CD4-positive, alpha-beta memory T cell (primary cell): ENCODE measurements at regions not wholly inside any gene's neighbourhood (a gene's known extent, or its start where the extent isn't known, plus 50 kb on each side); places are given as distances from the start of the nearest gene placed in this dataset.
"Not testable (repeated sequence)": the region's sequence is repeated elsewhere in the genome, so short reads cannot be mapped to it uniquely, and the experiment has no call there.

Experiments used
- CTCF ChIA-PET: fragments of 350-600 bp; sonication (Branson Sonifier 250); formaldehyde crosslinking; loops from one replicate; lab custom pipeline; 2021; ENCODE audit warnings: inconsistent platforms; ENCODE audit not compliant: partially characterized antibody; lab: Charles Lee
- POLR2A ChIA-PET: fragments of 350-600 bp; sonication (Branson Sonifier 250); formaldehyde crosslinking; loops from one replicate; lab custom pipeline; 2021; ENCODE audit not compliant: partially characterized antibody; lab: Charles Lee
- DNase-seq, 5 donors: peaks; one replicate each; pipeline versions ENCODE4 v3.0.0 to v3.0.0-alpha.2; 2020 to 2022; ENCODE audit warnings: mixed read lengths in 1 of 5
- H3K27ac ChIP-seq: one replicate; pipeline ENCODE4 v1.7.0; 2013; ENCODE audit warnings: low read depth, low read length
- H3K27me3 ChIP-seq: 2 replicates; pipeline ENCODE4 v1.7.0; 2013; ENCODE audit warnings: mild to moderate bottlenecking, low read length, moderate library complexity; ENCODE audit not compliant: insufficient read depth
- H3K36me3 ChIP-seq: 2 replicates; pipeline ENCODE4 v1.7.0; 2013; ENCODE audit warnings: mild to moderate bottlenecking, low read length, moderate library complexity; ENCODE audit not compliant: insufficient read depth
- H3K4me1 ChIP-seq: 2 replicates; pipeline ENCODE4 v1.7.0; 2013; ENCODE audit warnings: mild to moderate bottlenecking, low read length, moderate library complexity; ENCODE audit not compliant: insufficient read depth
- H3K4me3 ChIP-seq, 2 donors: one replicate each; pipeline ENCODE4 v1.7.0; 2013; ENCODE audit warnings: low read length in 2 of 2, mild to moderate bottlenecking in 1 of 2
- H3K9me3 ChIP-seq, 2 donors: one replicate each; pipeline ENCODE4 v1.7.0; 2013; ENCODE audit warnings: low read length in 2 of 2, control low read depth in 1 of 2; ENCODE audit not compliant: control insufficient read depth in 1 of 2
- H3K27ac Mint-ChIP-seq, 7 donors: one replicate each; pipeline ENCODE4 v1.8.0; 2020 to 2021; ENCODE audit warnings: mixed read lengths in 7 of 7, mild to moderate bottlenecking in 6 of 7, inconsistent platforms in 3 of 7, moderate library complexity in 3 of 7
- H3K27me3 Mint-ChIP-seq, 2 donors: one replicate each; pipeline ENCODE4 v1.8.0; 2020 to 2021; ENCODE audit warnings: mixed read lengths in 2 of 2
- H3K36me3 Mint-ChIP-seq, 2 donors: one replicate each; pipeline ENCODE4 v1.8.0; 2020 to 2021; ENCODE audit warnings: mixed read lengths in 2 of 2, inconsistent platforms in 1 of 2, mild to moderate bottlenecking in 1 of 2
- H3K4me1 Mint-ChIP-seq, 4 donors: one replicate each; pipeline ENCODE4 v1.8.0; 2020 to 2021; ENCODE audit warnings: mixed read lengths in 4 of 4, mild to moderate bottlenecking in 1 of 4
- H3K4me3 Mint-ChIP-seq, 8 donors: one replicate each; pipeline ENCODE4 v1.8.0; 2020 to 2021; ENCODE audit warnings: mixed read lengths in 8 of 8, mild to moderate bottlenecking in 7 of 8, moderate library complexity in 6 of 8, inconsistent platforms in 3 of 8
- H3K9me3 Mint-ChIP-seq, 8 donors: one replicate each; pipeline ENCODE4 v1.8.0; 2020 to 2021; ENCODE audit warnings: mixed read lengths in 8 of 8, mild to moderate bottlenecking in 5 of 8, inconsistent platforms in 3 of 8, moderate library complexity in 1 of 8
- intact Hi-C: fragments of 100-400 bp; cut with micrococcal nuclease; formaldehyde crosslinking; loops from one replicate; pipeline ENCODE4 v1.15.1; 2023

DNA sequence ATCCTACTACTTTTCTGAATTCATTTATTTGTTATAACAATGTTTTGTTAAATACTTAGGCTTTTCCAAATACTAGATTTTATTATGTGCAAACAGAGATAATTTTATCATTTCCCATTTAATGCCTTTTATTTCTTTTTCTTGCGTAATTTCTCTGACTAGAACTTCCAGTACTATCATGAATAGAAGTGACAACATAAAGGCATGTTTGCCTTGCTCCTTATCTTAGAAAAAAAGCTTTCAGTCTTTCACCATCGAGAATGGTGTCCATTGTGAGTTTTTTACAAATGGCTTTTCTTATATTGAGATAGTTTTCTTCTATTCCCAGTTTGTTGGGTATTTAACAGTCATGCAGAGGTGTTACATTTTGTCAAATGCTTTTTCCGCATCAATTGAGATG, 453.1 kb upstream of the ZP4 start:
- no peak overlapping the region for H3K4me3 ChIP-seq
- H3K36me3 ChIP-seq, result no peaks in the 10 kb centered on the region
- Mint-ChIP-seq H3K36me3 (no peaks in the 10 kb centered on the region), H3K9me3 (peaks cover 0 to 13% (median 6%) of the 10 kb centered on the region in 8 donors), H3K27me3 (no peaks in the 10 kb centered on the region), H3K4me3 (no peak overlapping the region), H3K27ac (no peak overlapping the region), H3K4me1 (no peaks in the 10 kb centered on the region)
- no peak for DNase-seq
- no peaks in the 10 kb centered on the region for H3K27me3 ChIP-seq
- no peaks in the 10 kb centered on the region for H3K4me1 ChIP-seq
- H3K9me3 ChIP-seq, result no peaks in the 10 kb centered on the region
- no peak overlapping the region for H3K27ac ChIP-seq
- intact Hi-C loops, result no loop called here
- ChIA-PET CTCF (no interaction called here), POLR2A (no interaction called here)

- no peaks in the 10 kb centered on the region for H3K27me3 ChIP-seq
- intact Hi-C loops, result no loop called here
- Mint-ChIP-seq H3K9me3 (peaks cover 0 to 17% (median 7%) of the 10 kb centered on the region in 8 donors), H3K4me3 (no peak overlapping the region), H3K36me3 (no peaks in the 10 kb centered on the region), H3K27me3 (no peaks in the 10 kb centered on the region), H3K27ac (no peak overlapping the region), H3K4me1 (no peaks in the 10 kb centered on the region)
- no peak overlapping the region for H3K4me3 ChIP-seq
- no peak for DNase-seq
- H3K27ac ChIP-seq, result no peak overlapping the region
- ChIA-PET CTCF (no interaction called here), POLR2A (no interaction called here)
- no peaks in the 10 kb centered on the region for H3K9me3 ChIP-seq
- no peaks in the 10 kb centered on the region for H3K4me1 ChIP-seq
- H3K36me3 ChIP-seq, result no peaks in the 10 kb centered on the region
These were observed 450.7 kb upstream of the ZP4 start for GRCh38 chr1:238341395-238341794.

GRCh38 chr1:238340989-238341388, 450.3 kb upstream of the ZP4 start:
- CTCF ChIA-PET, result no interaction called here
- intact Hi-C loops, result no loop called here
- H3K27ac ChIP-seq, result no peak overlapping the region
- Mint-ChIP-seq H3K36me3 (no peaks in the 10 kb centered on the region), H3K4me1 (no peaks in the 10 kb centered on the region), H3K9me3 (peaks cover 0 to 19% (median 7%) of the 10 kb centered on the region in 8 donors), H3K27ac (no peak overlapping the region), H3K27me3 (no peaks in the 10 kb centered on the region), H3K4me3 (no peak overlapping the region)
- no peaks in the 10 kb centered on the region for H3K9me3 ChIP-seq
- H3K4me3 ChIP-seq, result no peak overlapping the region
- no peaks in the 10 kb centered on the region for H3K4me1 ChIP-seq
- H3K27me3 ChIP-seq, result no peaks in the 10 kb centered on the region
- DNase-seq, result no peak
- no peaks in the 10 kb centered on the region for H3K36me3 ChIP-seq
- POLR2A ChIA-PET, result no interaction called here

DNA sequence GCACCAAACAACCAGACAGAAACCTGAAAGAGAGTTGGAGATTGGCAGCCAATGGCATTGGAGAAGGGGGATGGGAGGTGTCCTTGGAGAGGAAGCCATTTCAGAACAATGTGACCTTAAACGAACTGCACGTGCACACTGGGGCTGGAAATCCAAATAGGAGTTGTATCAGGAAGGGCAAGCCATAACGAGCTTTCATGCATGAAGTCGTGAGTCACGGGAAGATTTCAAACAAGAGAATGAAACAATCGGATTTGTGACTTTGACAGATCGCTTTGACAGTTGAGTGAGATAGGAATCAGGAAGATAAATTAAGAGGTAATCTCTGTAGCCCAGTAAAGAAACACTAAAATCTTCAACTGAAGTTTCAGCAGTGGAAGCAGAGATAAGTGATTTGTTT, 445.8 kb upstream of the ZP4 start:
- DNase-seq, result no peak
- Histone ChIP-seq H3K36me3 (no peaks in the 10 kb centered on the region), H3K27ac (no peak overlapping the region), H3K9me3 (peaks cover 0 to 4% of the 10 kb centered on the region in 2 donors), H3K4me3 (no peak overlapping the region), H3K27me3 (no peaks in the 10 kb centered on the region), H3K4me1 (no peaks in the 10 kb centered on the region)
- Mint-ChIP-seq H3K27me3 (no peaks in the 10 kb centered on the region), H3K9me3 (peaks cover 0 to 23% (median 6%) of the 10 kb centered on the region in 8 donors), H3K36me3 (no peaks in the 10 kb centered on the region), H3K27ac (no peak overlapping the region), H3K4me1 (no peaks in the 10 kb centered on the region), H3K4me3 (no peak overlapping the region)
- intact Hi-C loops, result no loop called here
- POLR2A ChIA-PET, result no interaction called here
- CTCF ChIA-PET, result no interaction called here

- no peaks in the 10 kb centered on the region for H3K36me3 ChIP-seq
- ChIA-PET POLR2A (no interaction called here), CTCF (no interaction called here)
These were observed 443.4 kb upstream of the ZP4 start for GRCh38 chr1:238334170-238334569.

GRCh38 chr1:238331557-238331956, 440.8 kb upstream of the ZP4 start:
- Histone ChIP-seq H3K27me3 (no peaks in the 10 kb centered on the region), H3K27ac (no peak overlapping the region), H3K4me3 (no peak overlapping the region), H3K36me3 (no peaks in the 10 kb centered on the region), H3K4me1 (no peaks in the 10 kb centered on the region), H3K9me3 (peaks cover 0 to 4% of the 10 kb centered on the region in 2 donors)
- intact Hi-C loops, result no loop called here
- ChIA-PET CTCF (no interaction called here), POLR2A (no interaction called here)
- H3K27me3 Mint-ChIP-seq, result no peaks in the 10 kb centered on the region
- no peak for DNase-seq
- peaks cover 5 to 16% (median 10%) of the 10 kb centered on the region in 8 donors for H3K9me3 Mint-ChIP-seq
- no peak overlapping the region for H3K27ac Mint-ChIP-seq
- H3K36me3 Mint-ChIP-seq, result no peaks in the 10 kb centered on the region
- no peak overlapping the region for H3K4me3 Mint-ChIP-seq
- no peaks in the 10 kb centered on the region for H3K4me1 Mint-ChIP-seq

More at GRCh38 chr1:238334170-238334569, 443.4 kb upstream of the ZP4 start:
- Mint-ChIP-seq H3K4me1 (no peaks in the 10 kb centered on the region), H3K27me3 (no peaks in the 10 kb centered on the region), H3K4me3 (no peak overlapping the region), H3K36me3 (no peaks in the 10 kb centered on the region), H3K27ac (no peak overlapping the region), H3K9me3 (peaks cover 3 to 16% (median 8%) of the 10 kb centered on the region in 8 donors)
- DNase-seq, result no peak
- peaks cover 0 to 4% of the 10 kb centered on the region in 2 donors for H3K9me3 ChIP-seq
- intact Hi-C loops, result no loop called here
- H3K27ac ChIP-seq, result no peak overlapping the region
- H3K4me3 ChIP-seq, result no peak overlapping the region
- H3K27me3 ChIP-seq, result no peaks in the 10 kb centered on the region
- no peaks in the 10 kb centered on the region for H3K4me1 ChIP-seq

DNA sequence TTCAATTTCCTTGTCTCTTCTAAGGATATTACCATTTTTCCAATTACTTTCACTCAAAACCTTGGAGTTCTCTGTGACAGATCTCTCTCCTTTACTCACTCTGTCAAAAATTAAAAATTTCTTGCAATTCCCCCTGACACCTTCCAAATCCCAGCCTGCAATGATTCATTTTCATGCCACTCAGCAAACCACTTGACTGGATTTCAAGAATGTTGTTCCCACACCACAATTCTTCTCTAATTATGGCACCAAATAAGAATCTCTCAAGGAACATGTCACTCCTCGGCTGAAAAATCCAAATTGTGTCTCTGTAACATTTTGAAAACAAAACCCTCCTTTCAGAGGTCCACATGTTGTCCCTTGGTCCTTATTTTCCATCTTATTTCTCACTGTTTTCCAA, 438.9 kb upstream of the ZP4 start:
- POLR2A ChIA-PET, result no interaction called here
- H3K27ac Mint-ChIP-seq, result no peak overlapping the region
- H3K4me3 Mint-ChIP-seq, result no peak overlapping the region

DNA sequence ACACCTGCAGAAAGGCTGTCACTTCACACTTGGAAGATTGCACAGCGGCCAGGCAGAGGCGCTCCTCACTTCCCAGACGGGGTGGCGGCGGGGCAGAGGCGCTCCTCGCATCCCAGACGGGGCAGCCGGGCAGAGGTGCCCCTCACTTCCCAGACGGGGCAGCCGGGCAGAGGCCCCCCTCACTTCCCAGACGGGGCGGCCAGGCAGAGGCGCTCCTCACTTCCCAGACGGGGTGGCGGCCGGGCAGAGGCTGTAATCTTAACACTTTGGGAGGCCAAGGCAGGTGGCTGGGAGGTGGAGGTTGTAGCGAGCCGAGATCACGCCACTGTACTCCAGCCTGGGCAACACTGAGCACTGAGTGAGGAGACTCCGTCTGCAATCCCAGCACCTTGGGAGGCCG, 436.3 kb upstream of the ZP4 start:
- H3K27ac Mint-ChIP-seq, H3K4me1 Mint-ChIP-seq, H3K27ac ChIP-seq, H3K4me3 Mint-ChIP-seq, H3K9me3 ChIP-seq, H3K36me3 Mint-ChIP-seq, intact Hi-C loops, DNase-seq, POLR2A ChIA-PET, CTCF ChIA-PET, H3K27me3 Mint-ChIP-seq, H3K4me1 ChIP-seq, H3K36me3 ChIP-seq, H3K27me3 ChIP-seq, H3K4me3 ChIP-seq: not testable (repeated sequence)
- H3K9me3 Mint-ChIP-seq, result peaks cover 5 to 19% (median 12%) of the 10 kb centered on the region in 8 donors

More for the DNA sequence above, 438.9 kb upstream of the ZP4 start:
- CTCF ChIA-PET, result no interaction called here
- no peak overlapping the region for H3K27ac ChIP-seq
- H3K4me3 ChIP-seq, result no peak overlapping the region
- peaks cover 5 to 18% (median 12%) of the 10 kb centered on the region in 8 donors for H3K9me3 Mint-ChIP-seq
- no peaks in the 10 kb centered on the region for H3K27me3 Mint-ChIP-seq
- H3K4me1 ChIP-seq, result no peaks in the 10 kb centered on the region
- H3K27me3 ChIP-seq, result no peaks in the 10 kb centered on the region
- no peaks in the 10 kb centered on the region for H3K36me3 ChIP-seq
- H3K9me3 ChIP-seq, result peaks cover 0 to 4% of the 10 kb centered on the region in 2 donors
- peaks cover 0 to 2% (median 0%) of the 10 kb centered on the region in 4 donors for H3K4me1 Mint-ChIP-seq
- DNase-seq, result no peak
- intact Hi-C loops, result no loop called here
- H3K36me3 Mint-ChIP-seq, result no peaks in the 10 kb centered on the region
